ENCODE measurements at regions not wholly inside any gene's neighbourhood (a gene's known extent, or its start where the extent isn't known, plus 50 kb on each side); places are given as distances from the start of the nearest gene placed in this dataset.

DNA sequence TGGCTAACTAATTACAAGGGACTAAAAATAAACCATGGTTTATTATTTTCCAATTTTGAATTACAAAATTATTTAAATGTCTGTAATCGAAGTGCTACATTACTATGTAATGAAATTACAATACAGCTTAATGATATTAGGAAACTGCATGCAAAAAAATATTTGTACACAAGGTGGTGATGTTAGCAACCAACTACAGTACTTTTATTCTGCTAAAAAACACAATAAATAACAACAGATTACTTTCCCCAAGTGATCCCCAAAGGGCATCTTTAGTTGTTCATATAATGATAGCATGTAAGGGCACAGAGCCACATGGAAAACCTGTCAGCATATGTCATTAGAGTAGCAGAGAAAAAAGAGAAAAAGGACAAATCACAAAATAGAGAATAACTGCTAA, 147.5 kb upstream of the SOX2 start:
- TF ChIP-seq CHD2 (IDR thresholded peaks at IDR 0.05; ENCODE audit: low read length, partially characterized antibody) (no peak), CTCF (IDR thresholded peaks at IDR 0.05) (peak; percentile 29), GATA2 (CRISPR knock-in tag; IDR thresholded peaks at IDR 0.05) (no peak), USF2 (IDR thresholded peaks at IDR 0.05; ENCODE audit: borderline replicate concordance, low read depth, low read length) (no peak), SMC3 (IDR thresholded peaks at IDR 0.05; ENCODE audit: low read depth, low read length) (0 out of 2 replicates have a peak, but pooled peaks have one; percentile 6), FOSL2 (IDR thresholded peaks at IDR 0.05; ENCODE audit: borderline replicate concordance, low read depth) (no peak), EZH2phosphoT487 (IDR thresholded peaks at IDR 0.05; ENCODE audit: borderline replicate concordance, low read depth) (no peak), ELF1 (IDR thresholded peaks at IDR 0.05) (no peak), POLR2AphosphoS5 (IDR thresholded peaks at IDR 0.05; ENCODE audit: low read depth, low read length) (no peak), NFIC (IDR thresholded peaks at IDR 0.05; ENCODE audit: borderline replicate concordance) (no peak), NRF1 (IDR thresholded peaks at IDR 0.05; ENCODE audit: low read depth, low read length) (no peak), YY1 (IDR thresholded peaks at IDR 0.05; ENCODE audit: low read depth) (no peak), TAF1 (IDR thresholded peaks at IDR 0.05; ENCODE audit: borderline replicate concordance, low read depth, low read length) (no peak), SIN3A (IDR thresholded peaks at IDR 0.05; ENCODE audit: borderline replicate concordance, low read depth, low read length) (no peak), FOXJ3 (CRISPR knock-in tag; IDR thresholded peaks at IDR 0.05) (no peak), RCOR1 (IDR thresholded peaks at IDR 0.05; ENCODE audit: low read length) (no peak), RAD21 (IDR thresholded peaks at IDR 0.05; ENCODE audit: low read length) (peak; percentile 27), MXI1 (IDR thresholded peaks at IDR 0.05; ENCODE audit: low read depth, low read length) (no peak), JUND (IDR thresholded peaks at IDR 0.05) (no peak), MEF2A (IDR thresholded peaks at IDR 0.05; ENCODE audit: borderline replicate concordance, low read depth) (no peak), TEAD4 (IDR thresholded peaks at IDR 0.05; ENCODE audit: borderline replicate concordance, insufficient read depth) (no peak)
- TF ChIP-seq, protein P1, sequence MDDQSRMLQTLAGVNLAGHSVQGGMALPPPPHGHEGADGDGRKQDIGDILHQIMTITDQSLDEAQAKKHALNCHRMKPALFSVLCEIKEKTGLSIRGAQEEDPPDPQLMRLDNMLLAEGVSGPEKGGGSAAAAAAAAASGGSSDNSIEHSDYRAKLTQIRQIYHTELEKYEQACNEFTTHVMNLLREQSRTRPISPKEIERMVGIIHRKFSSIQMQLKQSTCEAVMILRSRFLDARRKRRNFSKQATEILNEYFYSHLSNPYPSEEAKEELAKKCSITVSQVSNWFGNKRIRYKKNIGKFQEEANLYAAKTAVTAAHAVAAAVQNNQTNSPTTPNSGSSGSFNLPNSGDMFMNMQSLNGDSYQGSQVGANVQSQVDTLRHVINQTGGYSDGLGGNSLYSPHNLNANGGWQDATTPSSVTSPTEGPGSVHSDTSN (IDR thresholded peaks at IDR 0.05), result no peak
- TF ChIP-seq, protein P2, sequence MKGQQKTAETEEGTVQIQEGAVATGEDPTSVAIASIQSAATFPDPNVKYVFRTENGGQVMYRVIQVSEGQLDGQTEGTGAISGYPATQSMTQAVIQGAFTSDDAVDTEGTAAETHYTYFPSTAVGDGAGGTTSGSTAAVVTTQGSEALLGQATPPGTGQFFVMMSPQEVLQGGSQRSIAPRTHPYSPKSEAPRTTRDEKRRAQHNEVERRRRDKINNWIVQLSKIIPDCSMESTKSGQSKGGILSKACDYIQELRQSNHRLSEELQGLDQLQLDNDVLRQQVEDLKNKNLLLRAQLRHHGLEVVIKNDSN (IDR thresholded peaks at IDR 0.05; ENCODE audit: borderline replicate concordance, low read depth), result no peak
- Histone ChIP-seq H3K4me1 (ENCODE audit: control insufficient read depth in 1 of 2, insufficient read depth in 2 of 2, low read depth in 1 of 2, low read length in 1 of 2) (peaks cover 0 to 7% of the 10 kb centered on the region in 2 experiments; a peak in 2 of 4 replicates), H3K36me3 (replicated peaks in 1 of 2; ENCODE audit: control insufficient read depth in 1 of 2, insufficient read depth in 2 of 2, low read length in 1 of 2) (no peaks in the 10 kb centered on the region), H2AFZ (ENCODE audit: low read depth) (no peak overlapping the region), H4K20me1 (ENCODE audit: insufficient read depth) (no peaks in the 10 kb centered on the region), H3K4me3 (ENCODE audit: low read depth in 2 of 2, low read length in 1 of 2) (no peak overlapping the region; a peak in 1 of 4 replicates), H3K79me2 (ENCODE audit: insufficient read depth) (no peaks in the 10 kb centered on the region), H3K4me2 (no peak overlapping the region), H3F3A (replicated peaks; ENCODE audit: insufficient read depth) (no peaks in the 10 kb centered on the region), H3K27me3 (ENCODE audit: insufficient read depth) (no peaks in the 10 kb centered on the region), H3K9me2 (no peaks in the 10 kb centered on the region), H3K9ac (no peak overlapping the region), H3K9me3 (no peaks in the 10 kb centered on the region), H3K27ac (ENCODE audit: low read depth in 2 of 2, low read length in 1 of 2) (no peak overlapping the region)
- no peak for DNase-seq
- ChIA-PET CTCF (interaction anchor here (1.0 to 1.8 kb wide), 6 partner anchors 10 to 285 kb away, joined by 3 to 8 read pairs (median 4); no protein-coding TSS in a partner anchor), POLR2A (no interaction called here)
- WGBS (ENCODE audit: low lambda C conversion rate), result 36% methylated on average over 1 of the region's 1 CpG

Data from SK-N-SH (cell line).